ENCODE measurements at regions not wholly inside any gene's neighbourhood (a gene's known extent, or its start where the extent isn't known, plus 50 kb on each side); places are given as distances from the start of the nearest gene placed in this dataset.

GRCh38 chr9:80013891-80014290 lies 442.1 kb downstream of the TLE4 start:
- in situ Hi-C loops (cut with HindIII; ENCODE audit: low sequenced_read_pairs): no loop called here

DNA sequence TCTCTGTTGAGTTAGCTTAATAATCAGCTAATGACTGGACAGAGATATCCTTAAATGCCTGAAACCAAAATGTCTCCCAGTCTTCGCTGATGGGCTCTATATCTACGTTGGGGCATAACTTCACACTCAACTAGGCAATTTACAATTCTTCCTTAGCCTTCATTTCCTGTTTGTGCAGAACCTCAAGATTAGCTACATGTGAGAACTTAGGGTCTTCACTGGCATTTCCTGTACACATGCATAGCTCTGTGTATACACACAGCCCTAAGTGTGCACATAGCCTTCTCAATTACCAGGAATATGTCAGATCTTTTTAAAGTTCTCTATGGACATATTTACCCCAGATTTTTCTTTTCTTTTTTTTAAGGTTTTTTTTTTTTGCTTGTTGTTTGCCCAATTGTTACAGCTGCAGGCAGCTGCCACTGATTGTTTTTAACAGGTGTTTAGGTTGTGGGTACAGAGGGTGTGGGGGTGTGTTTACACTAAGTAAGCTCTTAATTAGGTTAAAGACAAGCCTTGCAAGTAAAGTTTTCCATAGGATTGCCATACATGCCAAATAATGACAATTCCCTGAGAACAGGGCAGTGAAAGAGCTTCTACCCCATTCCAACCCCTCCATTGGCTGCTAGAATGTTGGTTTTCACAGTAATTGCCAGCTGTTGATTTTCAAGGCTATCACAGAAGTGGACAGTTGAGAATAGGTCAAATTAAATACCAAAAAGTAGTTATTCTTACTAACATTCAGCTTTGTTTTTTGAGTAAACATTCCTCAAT lies 441.0 kb downstream of the TLE4 start:
- in situ Hi-C loops (cut with HindIII; ENCODE audit: low sequenced_read_pairs): no loop called here

DNA sequence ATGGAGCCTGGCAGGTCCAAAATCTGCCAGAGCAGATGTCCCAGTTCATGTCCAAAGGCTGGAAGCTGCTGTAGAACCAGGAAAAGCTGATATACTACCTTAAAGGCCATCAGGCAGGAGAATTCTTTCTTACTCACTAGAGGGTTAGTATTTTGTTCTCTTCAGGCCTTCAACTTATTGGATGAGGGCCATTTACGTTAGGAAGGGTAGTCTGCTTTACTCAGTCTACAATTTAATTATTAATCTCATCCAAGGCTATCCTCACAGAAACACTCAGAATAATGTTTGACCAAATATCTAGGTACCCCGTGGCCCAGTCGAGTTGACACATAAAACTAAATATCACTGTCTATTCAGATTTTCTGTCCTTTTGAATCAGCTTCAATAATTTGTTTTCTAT lies 437.4 kb downstream of the TLE4 start:
- in situ Hi-C loops (cut with HindIII; ENCODE audit: low sequenced_read_pairs): no loop called here

GRCh38 chr9:80004714-80005113 lies 432.9 kb downstream of the TLE4 start:
- in situ Hi-C loops (cut with HindIII; ENCODE audit: low sequenced_read_pairs): no loop called here

- in situ Hi-C loops (cut with HindIII; ENCODE audit: low sequenced_read_pairs): no loop called here
Measured at GRCh38 chr9:79990536-79990935, 418.8 kb downstream of the TLE4 start.

GRCh38 chr9:79989079-79989478 lies 417.3 kb downstream of the TLE4 start:
- in situ Hi-C loops (cut with HindIII; ENCODE audit: low sequenced_read_pairs): no loop called here

GRCh38 chr9:79988126-79988525 lies 416.4 kb downstream of the TLE4 start:
- in situ Hi-C loops (cut with HindIII; ENCODE audit: low sequenced_read_pairs): no loop called here

GRCh38 chr9:79986437-79986836 lies 414.7 kb downstream of the TLE4 start:
- in situ Hi-C loops (cut with HindIII; ENCODE audit: low sequenced_read_pairs): no loop called here

GRCh38 chr9:79985772-79986171 lies 414.0 kb downstream of the TLE4 start:
- in situ Hi-C loops (cut with HindIII; ENCODE audit: low sequenced_read_pairs): no loop called here

- in situ Hi-C loops (cut with HindIII; ENCODE audit: low sequenced_read_pairs): no loop called here
Measured at GRCh38 chr9:79985264-79985663, 413.5 kb downstream of the TLE4 start.

GRCh38 chr9:79984429-79985067 lies 412.8 kb downstream of the TLE4 start:
- in situ Hi-C loops (cut with HindIII; ENCODE audit: low sequenced_read_pairs): no loop called here

DNA sequence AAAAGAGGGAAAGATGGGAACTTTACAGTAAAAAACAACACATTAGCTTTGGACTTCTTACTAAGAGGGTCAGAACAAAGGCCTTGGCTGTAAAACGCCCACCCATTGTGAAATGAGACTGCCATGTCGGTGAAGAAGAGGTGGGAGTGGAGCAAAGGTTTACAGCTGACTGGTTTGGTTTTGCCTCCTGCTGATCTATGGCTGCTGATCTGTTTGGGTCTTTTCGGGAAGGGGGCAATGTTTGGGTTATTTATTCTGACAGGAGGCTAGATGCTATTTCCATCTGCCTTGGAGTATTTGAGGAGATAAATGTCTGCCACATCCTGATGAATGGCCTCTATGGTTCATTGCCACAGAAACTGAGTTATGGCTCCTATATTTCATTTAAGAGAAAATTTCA lies 408.7 kb downstream of the TLE4 start:
- in situ Hi-C loops (cut with HindIII; ENCODE audit: low sequenced_read_pairs): no loop called here

GRCh38 chr9:79977510-79978197 lies 405.9 kb downstream of the TLE4 start:
- in situ Hi-C loops (cut with HindIII; ENCODE audit: low sequenced_read_pairs): no loop called here

GRCh38 chr9:79977074-79977435 lies 405.3 kb downstream of the TLE4 start:
- in situ Hi-C loops (cut with HindIII; ENCODE audit: low sequenced_read_pairs): no loop called here

- in situ Hi-C loops (cut with HindIII; ENCODE audit: low sequenced_read_pairs): no loop called here
Measured at GRCh38 chr9:79976257-79977073, 404.7 kb downstream of the TLE4 start.

DNA sequence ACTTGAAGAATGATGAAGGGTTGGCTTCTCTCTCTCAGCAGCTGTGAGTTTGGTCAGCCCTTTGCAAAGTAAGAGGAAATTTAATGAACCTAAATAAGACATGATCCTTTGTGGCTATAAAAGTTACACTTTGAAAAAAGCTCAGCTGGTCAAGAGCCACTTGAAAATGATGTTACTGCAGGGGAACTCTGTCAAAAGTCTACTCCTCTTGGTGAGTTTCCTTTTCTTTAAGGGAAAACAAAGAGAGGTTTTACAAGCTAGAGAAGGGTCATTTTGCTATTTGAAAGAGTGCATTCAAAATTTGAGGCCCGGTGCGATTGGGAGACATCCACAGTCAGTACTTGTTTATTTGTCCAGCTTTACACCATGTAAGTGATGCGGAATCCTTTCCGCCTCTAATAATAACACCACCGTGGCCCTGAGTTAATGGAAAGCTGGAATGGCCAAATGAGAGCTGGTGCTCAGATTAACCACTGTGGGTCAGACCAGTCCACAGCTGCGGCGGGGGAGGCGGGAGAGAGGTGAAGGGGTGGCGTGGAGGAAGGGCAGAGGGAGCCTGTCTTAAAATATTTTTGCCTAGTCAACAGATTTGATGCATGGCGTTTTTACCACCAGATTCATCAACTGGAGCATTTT lies 404.0 kb downstream of the TLE4 start:
- in situ Hi-C loops (cut with HindIII; ENCODE audit: low sequenced_read_pairs): no loop called here

GRCh38 chr9:79974806-79975422 lies 403.1 kb downstream of the TLE4 start:
- in situ Hi-C loops (cut with HindIII; ENCODE audit: low sequenced_read_pairs): no loop called here

- in situ Hi-C loops (cut with HindIII; ENCODE audit: low sequenced_read_pairs): no loop called here
Measured at GRCh38 chr9:79973627-79974026, 401.9 kb downstream of the TLE4 start.

DNA sequence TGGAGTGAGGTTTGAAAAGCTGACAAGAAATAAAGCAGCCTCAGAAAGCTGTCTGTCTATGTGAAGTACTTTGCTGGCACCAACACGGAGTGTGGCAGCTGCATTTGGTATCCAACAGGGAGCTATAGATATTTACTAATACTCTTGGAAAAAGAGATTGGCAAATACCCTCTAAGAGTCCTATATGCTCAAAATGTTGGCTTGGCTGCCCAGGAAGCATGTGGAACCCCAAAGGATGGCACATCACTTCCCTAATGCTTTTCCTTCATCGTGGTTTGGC lies 398.3 kb downstream of the TLE4 start:
- in situ Hi-C loops (cut with HindIII; ENCODE audit: low sequenced_read_pairs): no loop called here

DNA sequence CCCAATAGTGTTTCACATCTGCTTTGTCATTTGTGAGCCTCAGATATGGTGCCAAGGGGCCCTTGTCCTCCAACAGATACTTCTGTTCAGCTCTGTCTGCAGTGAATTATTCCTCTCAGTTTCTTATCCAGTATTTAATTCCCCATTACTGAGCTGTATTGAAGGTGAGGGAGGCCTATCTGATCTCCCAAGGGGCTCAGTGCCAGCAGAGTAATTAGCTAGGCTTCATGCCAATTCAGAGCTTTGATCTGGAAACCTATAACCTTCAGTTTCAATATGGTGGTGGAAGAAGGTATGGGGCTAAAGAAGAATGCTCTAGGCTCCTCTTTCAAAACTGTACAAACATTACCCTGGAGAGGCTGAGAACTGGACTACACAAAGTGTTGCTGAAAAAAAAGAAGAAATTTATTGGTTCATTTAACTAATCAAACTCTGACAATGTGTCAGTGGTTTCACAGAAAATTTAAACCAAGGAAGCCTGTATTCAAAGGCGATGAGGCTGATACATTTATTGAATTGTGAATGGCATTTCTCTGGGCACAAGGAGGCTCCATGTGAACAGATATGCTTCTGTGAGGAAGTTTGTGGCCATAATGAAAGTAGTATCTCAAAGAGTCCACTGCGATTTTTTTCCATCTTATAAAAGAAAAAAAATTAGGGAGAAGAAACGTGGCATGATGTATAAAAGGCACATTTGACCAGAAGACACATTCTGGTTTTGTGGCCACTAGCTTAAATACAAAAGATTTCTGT lies 397.8 kb downstream of the TLE4 start:
- in situ Hi-C loops (cut with HindIII; ENCODE audit: low sequenced_read_pairs): no loop called here
